ENCODE measurements at regions not wholly inside any gene's neighbourhood (a gene's known extent, or its start where the extent isn't known, plus 50 kb on each side); places are given as distances from the start of the nearest gene placed in this dataset.

DNA sequence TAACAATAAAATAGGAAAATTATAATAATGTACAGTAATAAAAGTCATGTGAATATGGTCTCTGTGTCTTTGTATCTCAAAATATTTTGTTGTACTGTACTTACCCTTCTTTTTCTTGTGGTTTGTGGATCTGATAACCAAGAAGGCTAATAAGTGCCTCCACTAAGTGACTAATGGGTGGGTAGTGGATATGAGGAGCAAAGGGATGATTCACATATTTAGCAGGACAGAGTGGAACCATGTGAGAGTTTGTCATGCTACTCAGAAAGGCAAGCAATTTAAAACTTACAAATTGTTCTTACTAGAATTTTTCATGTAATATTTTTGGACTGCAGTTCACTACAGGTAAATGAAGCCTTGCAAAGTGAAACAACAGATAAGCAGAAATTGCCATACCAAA lies 1241.2 kb upstream of the CDH2 start:
- TF ChIP-seq STAT1 (conservative IDR thresholded peaks at IDR 0.05) (no peak), ZNF217 (IDR thresholded peaks at IDR 0.05) (no peak), POLR2A (IDR thresholded peaks at IDR 0.05; ENCODE audit: low read depth, low read length) (no peak), CBX5 (IDR thresholded peaks at IDR 0.05; ENCODE audit: low read depth) (no peak), ZNF622 (IDR thresholded peaks at IDR 0.05) (no peak), POLR2AphosphoS5 (IDR thresholded peaks at IDR 0.05; ENCODE audit: low read length) (no peak)
- TF ChIP-seq, protein P1, sequence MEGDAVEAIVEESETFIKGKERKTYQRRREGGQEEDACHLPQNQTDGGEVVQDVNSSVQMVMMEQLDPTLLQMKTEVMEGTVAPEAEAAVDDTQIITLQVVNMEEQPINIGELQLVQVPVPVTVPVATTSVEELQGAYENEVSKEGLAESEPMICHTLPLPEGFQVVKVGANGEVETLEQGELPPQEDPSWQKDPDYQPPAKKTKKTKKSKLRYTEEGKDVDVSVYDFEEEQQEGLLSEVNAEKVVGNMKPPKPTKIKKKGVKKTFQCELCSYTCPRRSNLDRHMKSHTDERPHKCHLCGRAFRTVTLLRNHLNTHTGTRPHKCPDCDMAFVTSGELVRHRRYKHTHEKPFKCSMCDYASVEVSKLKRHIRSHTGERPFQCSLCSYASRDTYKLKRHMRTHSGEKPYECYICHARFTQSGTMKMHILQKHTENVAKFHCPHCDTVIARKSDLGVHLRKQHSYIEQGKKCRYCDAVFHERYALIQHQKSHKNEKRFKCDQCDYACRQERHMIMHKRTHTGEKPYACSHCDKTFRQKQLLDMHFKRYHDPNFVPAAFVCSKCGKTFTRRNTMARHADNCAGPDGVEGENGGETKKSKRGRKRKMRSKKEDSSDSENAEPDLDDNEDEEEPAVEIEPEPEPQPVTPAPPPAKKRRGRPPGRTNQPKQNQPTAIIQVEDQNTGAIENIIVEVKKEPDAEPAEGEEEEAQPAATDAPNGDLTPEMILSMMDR (IDR thresholded peaks at IDR 0.05 in 2 of 3, conservative IDR thresholded peaks at IDR 0.05 in 1 of 3; ENCODE audit: control insufficient read depth in 2 of 3, extremely low read depth in 1 of 3, insufficient read depth in 1 of 3, low read depth in 3 of 3, low read length in 3 of 3) = no peak
- TF ChIP-seq, protein P2, sequence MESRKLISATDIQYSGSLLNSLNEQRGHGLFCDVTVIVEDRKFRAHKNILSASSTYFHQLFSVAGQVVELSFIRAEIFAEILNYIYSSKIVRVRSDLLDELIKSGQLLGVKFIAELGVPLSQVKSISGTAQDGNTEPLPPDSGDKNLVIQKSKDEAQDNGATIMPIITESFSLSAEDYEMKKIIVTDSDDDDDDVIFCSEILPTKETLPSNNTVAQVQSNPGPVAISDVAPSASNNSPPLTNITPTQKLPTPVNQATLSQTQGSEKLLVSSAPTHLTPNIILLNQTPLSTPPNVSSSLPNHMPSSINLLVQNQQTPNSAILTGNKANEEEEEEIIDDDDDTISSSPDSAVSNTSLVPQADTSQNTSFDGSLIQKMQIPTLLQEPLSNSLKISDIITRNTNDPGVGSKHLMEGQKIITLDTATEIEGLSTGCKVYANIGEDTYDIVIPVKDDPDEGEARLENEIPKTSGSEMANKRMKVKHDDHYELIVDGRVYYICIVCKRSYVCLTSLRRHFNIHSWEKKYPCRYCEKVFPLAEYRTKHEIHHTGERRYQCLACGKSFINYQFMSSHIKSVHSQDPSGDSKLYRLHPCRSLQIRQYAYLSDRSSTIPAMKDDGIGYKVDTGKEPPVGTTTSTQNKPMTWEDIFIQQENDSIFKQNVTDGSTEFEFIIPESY (IDR thresholded peaks at IDR 0.05) = no peak
- TF ChIP-seq, protein P3, sequence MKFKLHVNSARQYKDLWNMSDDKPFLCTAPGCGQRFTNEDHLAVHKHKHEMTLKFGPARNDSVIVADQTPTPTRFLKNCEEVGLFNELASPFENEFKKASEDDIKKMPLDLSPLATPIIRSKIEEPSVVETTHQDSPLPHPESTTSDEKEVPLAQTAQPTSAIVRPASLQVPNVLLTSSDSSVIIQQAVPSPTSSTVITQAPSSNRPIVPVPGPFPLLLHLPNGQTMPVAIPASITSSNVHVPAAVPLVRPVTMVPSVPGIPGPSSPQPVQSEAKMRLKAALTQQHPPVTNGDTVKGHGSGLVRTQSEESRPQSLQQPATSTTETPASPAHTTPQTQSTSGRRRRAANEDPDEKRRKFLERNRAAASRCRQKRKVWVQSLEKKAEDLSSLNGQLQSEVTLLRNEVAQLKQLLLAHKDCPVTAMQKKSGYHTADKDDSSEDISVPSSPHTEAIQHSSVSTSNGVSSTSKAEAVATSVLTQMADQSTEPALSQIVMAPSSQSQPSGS (IDR thresholded peaks at IDR 0.05; ENCODE audit: low read length) = no peak
- TF ChIP-seq, protein P4, sequence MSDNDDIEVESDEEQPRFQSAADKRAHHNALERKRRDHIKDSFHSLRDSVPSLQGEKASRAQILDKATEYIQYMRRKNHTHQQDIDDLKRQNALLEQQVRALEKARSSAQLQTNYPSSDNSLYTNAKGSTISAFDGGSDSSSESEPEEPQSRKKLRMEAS (IDR thresholded peaks at IDR 0.05; ENCODE audit: low read depth, low read length) = no peak
